ENCODE measurements at regions not wholly inside any gene's neighbourhood (a gene's known extent, or its start where the extent isn't known, plus 50 kb on each side); places are given as distances from the start of the nearest gene placed in this dataset.
"Not testable (repeated sequence)": the region's sequence is repeated elsewhere in the genome, so short reads cannot be mapped to it uniquely, and the experiment has no call there.

DNA sequence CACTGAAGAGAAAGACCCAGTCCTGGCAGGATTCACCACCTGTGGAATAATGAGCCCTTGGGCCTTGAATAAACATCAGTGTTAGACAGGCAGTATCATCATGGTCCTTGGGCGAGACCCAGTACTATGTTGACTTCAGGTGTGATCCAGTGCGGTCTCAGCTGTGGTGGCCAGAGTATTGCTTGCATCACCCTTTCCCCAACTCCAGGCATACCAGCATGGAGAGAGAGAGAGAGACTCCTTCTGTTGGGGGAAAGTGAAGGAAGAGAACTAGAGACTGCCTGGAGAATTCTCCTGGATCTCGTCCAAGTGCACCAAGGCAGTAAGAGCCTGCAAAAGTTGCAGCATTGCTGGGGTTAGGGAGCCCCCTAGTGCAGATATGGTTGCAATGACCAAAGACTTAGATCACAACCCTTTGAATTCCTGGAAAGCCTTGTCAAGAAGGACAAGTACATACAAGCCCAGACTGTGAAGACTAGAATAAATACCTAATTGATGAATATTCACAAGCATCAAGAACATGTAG is 61.1 kb upstream of the VAMP7 start:
- no peak overlapping the region for H3K27ac ChIP-seq (ENCODE audit: low read depth, low read length)
- no peaks in the 10 kb centered on the region for H3K4me1 ChIP-seq (ENCODE audit: control insufficient read depth, insufficient read depth, low read length)
- H3K4me3 ChIP-seq (ENCODE audit: low read length) = no peak overlapping the region
- H3K9ac ChIP-seq (ENCODE audit: low read length) = no peak overlapping the region
- no peaks in the 10 kb centered on the region for H3K27me3 ChIP-seq (ENCODE audit: control insufficient read depth, insufficient read depth, low read length)
- H3K36me3 ChIP-seq (ENCODE audit: control insufficient read depth, insufficient read depth, low read length) = no peaks in the 10 kb centered on the region

GRCh38 chrX:155819525-155819924 is 61.6 kb upstream of the VAMP7 start:
- Histone ChIP-seq H3K4me1 (ENCODE audit: control insufficient read depth, insufficient read depth, low read length) (no peaks in the 10 kb centered on the region), H3K27ac (ENCODE audit: low read depth, low read length) (no peak overlapping the region), H3K9ac (ENCODE audit: low read length) (no peak overlapping the region), H3K27me3 (ENCODE audit: control insufficient read depth, insufficient read depth, low read length) (no peaks in the 10 kb centered on the region), H3K4me3 (ENCODE audit: low read length) (no peak overlapping the region), H3K36me3 (ENCODE audit: control insufficient read depth, insufficient read depth, low read length) (no peaks in the 10 kb centered on the region)

DNA sequence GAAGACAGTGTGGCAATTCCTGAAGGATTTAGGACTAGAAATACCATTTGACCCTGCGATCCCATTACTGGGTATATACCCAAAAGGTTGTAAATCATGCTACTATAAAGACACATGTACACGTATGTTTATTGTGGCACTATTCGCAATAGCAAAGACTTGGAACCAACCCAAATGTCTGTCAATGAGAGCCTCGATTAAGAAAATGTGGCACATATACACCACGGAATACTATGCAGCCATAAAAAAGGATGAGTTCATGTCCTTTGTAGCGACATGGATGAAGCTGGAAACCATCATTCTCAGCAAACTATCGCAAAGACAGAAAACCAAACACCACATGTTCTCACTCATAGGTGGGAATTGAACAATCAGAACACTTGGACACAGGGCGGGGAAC is 66.8 kb upstream of the VAMP7 start:
- H3K27ac ChIP-seq (ENCODE audit: low read depth, low read length); H3K9ac ChIP-seq (ENCODE audit: low read length); H3K27me3 ChIP-seq (ENCODE audit: control insufficient read depth, insufficient read depth, low read length); H3K4me3 ChIP-seq (ENCODE audit: low read length); H3K36me3 ChIP-seq (ENCODE audit: control insufficient read depth, insufficient read depth, low read length); H3K4me1 ChIP-seq (ENCODE audit: control insufficient read depth, insufficient read depth, low read length): not testable (repeated sequence)

DNA sequence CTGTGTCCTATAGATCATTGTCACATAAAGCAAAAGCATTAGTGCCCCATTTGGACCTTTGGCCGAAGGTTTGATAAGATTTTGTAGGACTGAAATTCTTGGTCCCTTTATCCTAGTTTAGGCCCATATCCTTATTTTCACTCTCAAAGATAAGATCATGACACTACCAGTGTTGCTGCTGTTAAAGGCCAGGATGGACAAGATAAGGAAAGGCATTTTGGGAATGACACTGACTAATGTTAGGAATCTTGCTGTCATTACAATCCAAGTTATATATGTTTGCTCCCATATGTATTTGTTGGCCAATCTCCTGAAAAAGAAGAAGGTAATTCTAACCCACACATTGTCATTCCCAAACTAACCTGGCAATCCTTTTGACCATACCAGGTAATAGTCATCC is 101.3 kb upstream of the VAMP7 start:
- H3K4me3 ChIP-seq (ENCODE audit: low read length) = no peak overlapping the region
- no peak overlapping the region for H3K9ac ChIP-seq (ENCODE audit: low read length)
- no peaks in the 10 kb centered on the region for H3K36me3 ChIP-seq (ENCODE audit: control insufficient read depth, insufficient read depth, low read length)
- no peaks in the 10 kb centered on the region for H3K27me3 ChIP-seq (ENCODE audit: control insufficient read depth, insufficient read depth, low read length)
- H3K4me1 ChIP-seq (ENCODE audit: control insufficient read depth, insufficient read depth, low read length) = no peaks in the 10 kb centered on the region
- H3K27ac ChIP-seq (ENCODE audit: low read depth, low read length) = no peak overlapping the region

GRCh38 chrX:155778844-155779553 is 102.1 kb upstream of the VAMP7 start:
- H3K27me3 ChIP-seq (ENCODE audit: control insufficient read depth, insufficient read depth, low read length) = no peaks in the 10 kb centered on the region
- no peaks in the 10 kb centered on the region for H3K36me3 ChIP-seq (ENCODE audit: control insufficient read depth, insufficient read depth, low read length)
- H3K27ac ChIP-seq (ENCODE audit: low read depth, low read length) = no peak overlapping the region
- H3K9ac ChIP-seq (ENCODE audit: low read length) = no peak overlapping the region
- H3K4me3 ChIP-seq (ENCODE audit: low read length) = no peak overlapping the region
- no peaks in the 10 kb centered on the region for H3K4me1 ChIP-seq (ENCODE audit: control insufficient read depth, insufficient read depth, low read length)

GRCh38 chrX:155774387-155774786 is 106.8 kb upstream of the VAMP7 start:
- H3K4me3 ChIP-seq (ENCODE audit: low read length) = no peak overlapping the region
- no peaks in the 10 kb centered on the region for H3K36me3 ChIP-seq (ENCODE audit: control insufficient read depth, insufficient read depth, low read length)
- no peaks in the 10 kb centered on the region for H3K27me3 ChIP-seq (ENCODE audit: control insufficient read depth, insufficient read depth, low read length)
- no peak overlapping the region for H3K27ac ChIP-seq (ENCODE audit: low read depth, low read length)
- H3K9ac ChIP-seq (ENCODE audit: low read length) = no peak overlapping the region
- no peaks in the 10 kb centered on the region for H3K4me1 ChIP-seq (ENCODE audit: control insufficient read depth, insufficient read depth, low read length)

DNA sequence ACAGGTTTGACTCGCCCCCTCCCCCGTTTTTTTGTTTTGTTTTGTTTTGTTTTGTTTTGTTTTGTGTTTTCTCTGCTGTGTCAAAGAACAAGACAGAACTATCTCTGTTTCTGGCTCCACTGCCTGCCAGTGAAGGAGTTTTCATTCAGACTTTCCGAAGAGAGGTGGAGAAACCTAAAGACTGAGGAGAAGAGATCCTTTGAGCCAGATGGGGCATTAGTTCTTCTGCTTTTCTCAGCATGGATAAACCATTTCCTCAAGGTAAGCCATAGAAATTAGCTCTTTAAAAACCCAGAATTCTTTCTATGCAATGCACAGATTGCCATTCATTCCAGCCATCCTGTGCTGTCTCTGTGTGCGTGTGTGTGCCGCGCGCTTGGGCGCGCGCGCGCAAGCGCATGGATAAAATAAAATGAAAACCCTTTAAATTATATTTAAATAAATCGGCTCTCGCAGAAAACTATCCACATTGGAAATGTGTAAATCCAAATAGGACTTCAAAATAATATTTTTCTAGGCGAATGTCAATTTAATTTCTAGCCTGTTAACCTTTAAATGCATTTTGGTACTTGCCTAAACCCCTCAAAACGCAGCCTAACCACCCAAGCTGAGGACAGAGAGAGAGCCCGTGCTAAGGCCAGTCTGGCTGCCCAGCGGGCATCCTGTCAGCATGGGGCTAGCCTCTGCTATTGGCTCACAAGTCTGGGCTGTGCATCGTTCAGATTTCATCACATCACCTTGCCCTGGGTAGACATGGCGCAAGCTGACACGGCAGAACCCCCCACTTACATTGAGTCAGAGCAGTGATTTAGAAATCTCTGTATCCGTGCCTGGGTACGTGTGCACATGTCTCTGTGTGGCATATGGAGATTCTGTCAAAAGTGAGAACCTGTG is 113.0 kb upstream of the VAMP7 start:
- Histone ChIP-seq H3K27me3 (ENCODE audit: control insufficient read depth, insufficient read depth, low read length) (no peaks in the 10 kb centered on the region), H3K4me1 (ENCODE audit: control insufficient read depth, insufficient read depth, low read length) (no peaks in the 10 kb centered on the region), H3K4me3 (ENCODE audit: low read length) (peak overlapping the region; percentile 43), H3K9ac (ENCODE audit: low read length) (no peak overlapping the region), H3K27ac (ENCODE audit: low read depth, low read length) (no peak overlapping the region), H3K36me3 (ENCODE audit: control insufficient read depth, insufficient read depth, low read length) (no peaks in the 10 kb centered on the region)

DNA sequence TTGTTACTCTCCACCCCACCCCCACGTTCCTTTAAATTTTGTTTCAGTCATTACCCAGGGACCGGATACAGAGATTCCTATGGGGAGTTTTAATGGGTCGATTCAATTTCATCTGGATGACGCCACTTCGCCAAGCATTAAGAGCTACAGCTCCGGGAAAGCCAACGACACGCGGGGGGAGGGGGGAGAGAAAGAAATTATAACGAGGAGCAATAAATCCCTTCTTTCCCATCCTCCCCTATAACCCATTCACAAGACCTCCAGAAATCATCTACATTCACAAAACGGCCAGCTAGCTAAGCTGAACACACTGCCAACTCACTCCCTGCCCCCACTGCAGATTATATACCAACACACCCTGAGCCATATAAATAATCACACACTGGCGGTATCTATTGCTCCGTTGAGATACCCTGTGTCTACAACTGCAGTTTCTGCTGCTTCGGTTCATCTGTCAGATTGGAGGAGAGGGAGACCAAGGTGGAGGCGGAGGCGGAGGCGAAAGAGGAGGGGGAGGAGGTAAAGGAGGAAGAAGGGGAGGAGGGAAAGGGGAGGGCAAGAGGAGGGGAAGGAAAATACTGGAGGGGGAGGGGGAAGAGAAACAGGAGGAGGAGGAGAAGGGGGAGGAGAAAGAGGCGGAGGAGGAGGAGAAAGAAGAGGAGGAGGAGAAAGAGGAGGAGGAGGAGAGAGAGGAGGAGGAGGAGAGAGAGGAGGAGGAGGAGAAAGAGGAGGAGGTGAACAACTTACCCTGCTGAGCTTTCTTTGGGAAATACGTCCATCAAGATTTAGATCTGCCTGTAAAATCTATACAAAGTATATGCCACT is 113.9 kb upstream of the VAMP7 start:
- Histone ChIP-seq H3K27ac (ENCODE audit: low read depth, low read length) (peak overlapping the region; percentile 30), H3K4me1 (ENCODE audit: control insufficient read depth, insufficient read depth, low read length) (no peaks in the 10 kb centered on the region), H3K4me3 (ENCODE audit: low read length) (peak overlapping the region; percentile 57), H3K27me3 (ENCODE audit: control insufficient read depth, insufficient read depth, low read length) (no peaks in the 10 kb centered on the region), H3K36me3 (ENCODE audit: control insufficient read depth, insufficient read depth, low read length) (no peaks in the 10 kb centered on the region), H3K9ac (ENCODE audit: low read length) (no peak overlapping the region)

GRCh38 chrX:155766321-155766720 is 114.8 kb upstream of the VAMP7 start:
- Histone ChIP-seq H3K9ac (ENCODE audit: low read length) (no peak overlapping the region), H3K27ac (ENCODE audit: low read depth, low read length) (no peak overlapping the region), H3K27me3 (ENCODE audit: control insufficient read depth, insufficient read depth, low read length) (no peaks in the 10 kb centered on the region), H3K36me3 (ENCODE audit: control insufficient read depth, insufficient read depth, low read length) (no peaks in the 10 kb centered on the region), H3K4me1 (ENCODE audit: control insufficient read depth, insufficient read depth, low read length) (no peaks in the 10 kb centered on the region), H3K4me3 (ENCODE audit: low read length) (no peak overlapping the region)

- no peak overlapping the region for H3K9ac ChIP-seq (ENCODE audit: low read length)
- no peak overlapping the region for H3K27ac ChIP-seq (ENCODE audit: low read depth, low read length)
- H3K27me3 ChIP-seq (ENCODE audit: control insufficient read depth, insufficient read depth, low read length) = no peaks in the 10 kb centered on the region
- no peaks in the 10 kb centered on the region for H3K36me3 ChIP-seq (ENCODE audit: control insufficient read depth, insufficient read depth, low read length)
- no peak overlapping the region for H3K4me3 ChIP-seq (ENCODE audit: low read length)
- H3K4me1 ChIP-seq (ENCODE audit: control insufficient read depth, insufficient read depth, low read length) = no peaks in the 10 kb centered on the region
These were observed 120.0 kb upstream of the VAMP7 start for GRCh38 chrX:155761185-155761584.

DNA sequence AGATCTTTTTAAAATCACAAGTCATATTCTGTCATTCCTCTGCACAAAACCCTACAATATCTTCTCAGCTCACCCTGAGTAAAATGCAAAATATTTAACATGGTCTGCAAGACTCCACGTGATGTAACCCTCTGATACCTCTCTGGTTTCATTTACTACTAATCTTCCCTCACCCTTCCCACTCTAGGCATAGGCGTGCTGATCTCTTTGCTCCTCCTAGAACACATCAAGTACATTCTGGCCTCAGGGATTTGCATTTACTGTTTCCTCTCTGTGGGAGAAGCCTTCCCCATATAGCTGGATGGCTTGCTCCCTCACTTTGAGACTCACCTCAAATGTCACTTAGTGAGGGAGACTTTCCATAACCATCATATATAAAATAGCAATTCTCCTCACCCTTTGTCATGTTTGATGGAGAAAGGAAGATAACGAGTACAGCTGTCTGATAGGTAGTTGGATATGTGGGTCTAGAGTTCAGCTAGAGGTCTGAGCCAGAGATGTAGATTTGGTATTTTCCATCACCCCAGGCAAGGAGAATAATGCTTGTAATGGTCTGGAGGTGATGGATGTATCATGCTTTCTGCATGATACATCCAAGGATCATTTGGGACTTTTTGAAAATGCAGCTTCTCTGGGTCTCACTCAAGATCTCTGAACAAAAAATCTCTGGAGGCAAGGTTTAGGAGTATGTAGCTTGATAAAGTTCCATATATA is 123.9 kb upstream of the VAMP7 start:
- H3K4me3 ChIP-seq (ENCODE audit: low read length) = no peak overlapping the region
- H3K27ac ChIP-seq (ENCODE audit: low read depth, low read length) = no peak overlapping the region
- H3K4me1 ChIP-seq (ENCODE audit: control insufficient read depth, insufficient read depth, low read length) = no peaks in the 10 kb centered on the region
- H3K36me3 ChIP-seq (ENCODE audit: control insufficient read depth, insufficient read depth, low read length) = no peaks in the 10 kb centered on the region
- H3K27me3 ChIP-seq (ENCODE audit: control insufficient read depth, insufficient read depth, low read length) = no peaks in the 10 kb centered on the region
- no peak overlapping the region for H3K9ac ChIP-seq (ENCODE audit: low read length)

All from rectal smooth muscle tissue (tissue), 1 donor.